ENCODE measurements at regions not wholly inside any gene's neighbourhood (a gene's known extent, or its start where the extent isn't known, plus 50 kb on each side); places are given as distances from the start of the nearest gene placed in this dataset.

GRCh38 chr17:72046178-72046577 lies 74.6 kb upstream of the SOX9 start:
- TF ChIP-seq CTCF (IDR thresholded peaks at IDR 0.05) (no peak), ZNF219 (CRISPR knock-in tag; IDR thresholded peaks at IDR 0.05; ENCODE audit: borderline replicate concordance) (no peak), PRRX2 (CRISPR knock-in tag; IDR thresholded peaks at IDR 0.05) (no peak), NR3C1 (CRISPR knock-in tag; conservative IDR thresholded peaks at IDR 0.05; ENCODE audit: low read depth) (no peak), NFYB (CRISPR knock-in tag; conservative IDR thresholded peaks at IDR 0.05; ENCODE audit: low read depth) (no peak), TCF7 (CRISPR knock-in tag; IDR thresholded peaks at IDR 0.05; ENCODE audit: low read depth) (no peak), ESRRA (CRISPR knock-in tag; IDR thresholded peaks at IDR 0.05; ENCODE audit: borderline replicate concordance) (no peak), ATF2 (CRISPR knock-in tag; IDR thresholded peaks at IDR 0.05; ENCODE audit: borderline replicate concordance, low read depth) (no peak), HMGA2 (CRISPR knock-in tag; IDR thresholded peaks at IDR 0.05) (no peak)
- TF ChIP-seq, protein P1, sequence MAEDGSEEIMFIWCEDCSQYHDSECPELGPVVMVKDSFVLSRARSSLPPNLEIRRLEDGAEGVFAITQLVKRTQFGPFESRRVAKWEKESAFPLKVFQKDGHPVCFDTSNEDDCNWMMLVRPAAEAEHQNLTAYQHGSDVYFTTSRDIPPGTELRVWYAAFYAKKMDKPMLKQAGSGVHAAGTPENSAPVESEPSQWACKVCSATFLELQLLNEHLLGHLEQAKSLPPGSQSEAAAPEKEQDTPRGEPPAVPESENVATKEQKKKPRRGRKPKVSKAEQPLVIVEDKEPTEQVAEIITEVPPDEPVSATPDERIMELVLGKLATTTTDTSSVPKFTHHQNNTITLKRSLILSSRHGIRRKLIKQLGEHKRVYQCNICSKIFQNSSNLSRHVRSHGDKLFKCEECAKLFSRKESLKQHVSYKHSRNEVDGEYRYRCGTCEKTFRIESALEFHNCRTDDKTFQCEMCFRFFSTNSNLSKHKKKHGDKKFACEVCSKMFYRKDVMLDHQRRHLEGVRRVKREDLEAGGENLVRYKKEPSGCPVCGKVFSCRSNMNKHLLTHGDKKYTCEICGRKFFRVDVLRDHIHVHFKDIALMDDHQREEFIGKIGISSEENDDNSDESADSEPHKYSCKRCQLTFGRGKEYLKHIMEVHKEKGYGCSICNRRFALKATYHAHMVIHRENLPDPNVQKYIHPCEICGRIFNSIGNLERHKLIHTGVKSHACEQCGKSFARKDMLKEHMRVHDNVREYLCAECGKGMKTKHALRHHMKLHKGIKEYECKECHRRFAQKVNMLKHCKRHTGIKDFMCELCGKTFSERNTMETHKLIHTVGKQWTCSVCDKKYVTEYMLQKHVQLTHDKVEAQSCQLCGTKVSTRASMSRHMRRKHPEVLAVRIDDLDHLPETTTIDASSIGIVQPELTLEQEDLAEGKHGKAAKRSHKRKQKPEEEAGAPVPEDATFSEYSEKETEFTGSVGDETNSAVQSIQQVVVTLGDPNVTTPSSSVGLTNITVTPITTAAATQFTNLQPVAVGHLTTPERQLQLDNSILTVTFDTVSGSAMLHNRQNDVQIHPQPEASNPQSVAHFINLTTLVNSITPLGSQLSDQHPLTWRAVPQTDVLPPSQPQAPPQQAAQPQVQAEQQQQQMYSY (CRISPR knock-in tag; IDR thresholded peaks at IDR 0.05) = no peak
- TF ChIP-seq, protein P2, sequence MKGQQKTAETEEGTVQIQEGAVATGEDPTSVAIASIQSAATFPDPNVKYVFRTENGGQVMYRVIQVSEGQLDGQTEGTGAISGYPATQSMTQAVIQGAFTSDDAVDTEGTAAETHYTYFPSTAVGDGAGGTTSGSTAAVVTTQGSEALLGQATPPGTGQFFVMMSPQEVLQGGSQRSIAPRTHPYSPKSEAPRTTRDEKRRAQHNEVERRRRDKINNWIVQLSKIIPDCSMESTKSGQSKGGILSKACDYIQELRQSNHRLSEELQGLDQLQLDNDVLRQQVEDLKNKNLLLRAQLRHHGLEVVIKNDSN (CRISPR knock-in tag; IDR thresholded peaks at IDR 0.05) = no peak
